ENCODE measurements at regions not wholly inside any gene's neighbourhood (a gene's known extent, or its start where the extent isn't known, plus 50 kb on each side); places are given as distances from the start of the nearest gene placed in this dataset.
A peak's percentile ranks its signal among the peaks of the same experiment; 100 is the strongest.

DNA sequence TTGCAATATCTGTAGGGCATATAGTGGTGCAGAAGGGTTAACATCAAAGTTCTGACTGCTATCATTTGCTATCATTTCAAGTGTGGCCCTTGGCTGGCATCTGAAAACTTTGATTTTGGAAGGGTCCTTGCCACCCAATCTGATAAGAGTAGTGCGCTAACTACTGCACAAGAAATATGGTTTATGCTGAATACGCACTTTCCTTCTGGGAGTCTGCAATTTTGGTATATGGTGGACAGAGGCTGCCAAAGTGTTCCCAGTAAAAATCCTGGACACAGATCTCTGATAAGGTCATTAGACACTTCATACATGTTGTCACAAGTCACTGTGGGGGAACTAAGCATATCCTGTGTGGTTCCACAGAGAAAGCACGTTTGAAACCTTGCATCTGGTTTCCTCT lies 461.6 kb upstream of the CDH11 start:
- DNase-seq (ENCODE audit: low read depth) = no peak
- TF ChIP-seq, protein P1, sequence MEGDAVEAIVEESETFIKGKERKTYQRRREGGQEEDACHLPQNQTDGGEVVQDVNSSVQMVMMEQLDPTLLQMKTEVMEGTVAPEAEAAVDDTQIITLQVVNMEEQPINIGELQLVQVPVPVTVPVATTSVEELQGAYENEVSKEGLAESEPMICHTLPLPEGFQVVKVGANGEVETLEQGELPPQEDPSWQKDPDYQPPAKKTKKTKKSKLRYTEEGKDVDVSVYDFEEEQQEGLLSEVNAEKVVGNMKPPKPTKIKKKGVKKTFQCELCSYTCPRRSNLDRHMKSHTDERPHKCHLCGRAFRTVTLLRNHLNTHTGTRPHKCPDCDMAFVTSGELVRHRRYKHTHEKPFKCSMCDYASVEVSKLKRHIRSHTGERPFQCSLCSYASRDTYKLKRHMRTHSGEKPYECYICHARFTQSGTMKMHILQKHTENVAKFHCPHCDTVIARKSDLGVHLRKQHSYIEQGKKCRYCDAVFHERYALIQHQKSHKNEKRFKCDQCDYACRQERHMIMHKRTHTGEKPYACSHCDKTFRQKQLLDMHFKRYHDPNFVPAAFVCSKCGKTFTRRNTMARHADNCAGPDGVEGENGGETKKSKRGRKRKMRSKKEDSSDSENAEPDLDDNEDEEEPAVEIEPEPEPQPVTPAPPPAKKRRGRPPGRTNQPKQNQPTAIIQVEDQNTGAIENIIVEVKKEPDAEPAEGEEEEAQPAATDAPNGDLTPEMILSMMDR (IDR thresholded peaks at IDR 0.05; ENCODE audit: control insufficient read depth, insufficient read depth, low read depth, low read length, missing control alignments) = no peak
- H3K4me3 ChIP-seq (ENCODE audit: control insufficient read depth, low read depth, low read length) = no peak overlapping the region

- TF ChIP-seq, protein P1 (IDR thresholded peaks at IDR 0.05; ENCODE audit: control insufficient read depth, insufficient read depth, low read depth, low read length, missing control alignments) = no peak
- DNase-seq (ENCODE audit: low read depth) = no peak
- no peak overlapping the region for H3K4me3 ChIP-seq (ENCODE audit: control insufficient read depth, low read depth, low read length)
Measured at GRCh38 chr16:65579050-65579449, 457.2 kb upstream of the CDH11 start.

GRCh38 chr16:65576631-65577030 lies 454.8 kb upstream of the CDH11 start:
- H3K4me3 ChIP-seq (ENCODE audit: control insufficient read depth, low read depth, low read length) = no peak overlapping the region
- TF ChIP-seq, protein P1 (IDR thresholded peaks at IDR 0.05; ENCODE audit: control insufficient read depth, insufficient read depth, low read depth, low read length, missing control alignments) = no peak
- no peak for DNase-seq (ENCODE audit: low read depth)

DNA sequence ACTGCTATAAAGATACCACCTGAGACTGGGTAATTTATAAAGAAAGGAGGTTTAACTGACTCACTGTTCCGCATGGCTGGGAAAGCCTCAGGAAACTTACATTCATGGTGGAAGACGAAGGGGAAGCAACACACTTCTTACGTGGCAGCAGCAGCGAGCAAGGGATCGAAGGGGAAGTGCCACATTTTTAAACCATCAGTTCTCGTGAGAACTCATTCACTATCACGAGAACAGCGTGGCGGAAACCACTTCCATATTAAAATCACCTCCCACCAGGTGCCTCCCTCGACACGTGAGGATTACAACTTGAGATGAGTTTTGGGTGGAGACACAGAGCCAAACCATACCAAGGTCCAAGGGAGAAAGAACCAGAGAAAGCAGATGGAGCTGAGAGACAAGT lies 454.3 kb upstream of the CDH11 start:
- no peak overlapping the region for H3K4me3 ChIP-seq (ENCODE audit: control insufficient read depth, low read depth, low read length)
- TF ChIP-seq, protein P1 (IDR thresholded peaks at IDR 0.05; ENCODE audit: control insufficient read depth, insufficient read depth, low read depth, low read length, missing control alignments) = no peak
- no peak for DNase-seq (ENCODE audit: low read depth)

GRCh38 chr16:65574326-65574966 lies 452.6 kb upstream of the CDH11 start:
- TF ChIP-seq, protein P1 (IDR thresholded peaks at IDR 0.05; ENCODE audit: control insufficient read depth, insufficient read depth, low read depth, low read length, missing control alignments) = no peak
- no peak for DNase-seq (ENCODE audit: low read depth)
- no peak overlapping the region for H3K4me3 ChIP-seq (ENCODE audit: control insufficient read depth, low read depth, low read length)

- TF ChIP-seq, protein P1 (IDR thresholded peaks at IDR 0.05; ENCODE audit: control insufficient read depth, insufficient read depth, low read depth, low read length, missing control alignments) = peak; percentile 13
- H3K4me3 ChIP-seq (ENCODE audit: control insufficient read depth, low read depth, low read length) = no peak overlapping the region
- peak; percentile 67 for DNase-seq (ENCODE audit: low read depth)
Measured at GRCh38 chr16:65572156-65572555, 450.3 kb upstream of the CDH11 start.

Data from AG09309 (cell line).